Activated CD8-positive, alpha-beta memory T cell treated with anti-CD3 and anti-CD28 coated beads, Interleukin-2, amount 10 ng/mL, durations not matched to agents 7 days and 5 days (primary cell): ENCODE measurements at regions not wholly inside any gene's neighbourhood (a gene's known extent, or its start where the extent isn't known, plus 50 kb on each side); places are given as distances from the start of the nearest gene placed in this dataset.

ENCODE experiments used
- ATAC-seq: fragments of 150-1000 bp; cut with Tn5 transposase; one replicate; pipeline ENCODE4 v1.10.0; 2021; ENCODE audit warnings: moderate library complexity
- CTCF ChIA-PET: fragments of 350-600 bp; sonication (Branson Sonifier 250); formaldehyde crosslinking; loops from one replicate; lab custom pipeline; 2021; ENCODE audit warnings: antibody characterized with exemption; lab: Charles Lee
- DNase-seq: peaks from one replicate; pipeline ENCODE4 v3.0.0-alpha.2; 2020
- H3K27ac Mint-ChIP-seq: one replicate; pipeline ENCODE4 v1.8.0; 2021; ENCODE audit warnings: mild to moderate bottlenecking, mixed read lengths
- H3K27me3 Mint-ChIP-seq: one replicate; pipeline ENCODE4 v1.8.0; 2021; ENCODE audit warnings: mixed read lengths
- H3K36me3 Mint-ChIP-seq: one replicate; pipeline ENCODE4 v1.8.0; 2021; ENCODE audit warnings: mild to moderate bottlenecking, mixed read lengths
- H3K4me1 Mint-ChIP-seq: one replicate; pipeline ENCODE4 v1.8.0; 2021; ENCODE audit warnings: mixed read lengths
- H3K4me3 Mint-ChIP-seq: one replicate; pipeline ENCODE4 v1.8.0; 2021; ENCODE audit warnings: mild to moderate bottlenecking, moderate library complexity, mixed read lengths
- H3K9me3 Mint-ChIP-seq: one replicate; pipeline ENCODE4 v1.8.0; 2022; ENCODE audit warnings: low read depth, mixed read lengths

DNA sequence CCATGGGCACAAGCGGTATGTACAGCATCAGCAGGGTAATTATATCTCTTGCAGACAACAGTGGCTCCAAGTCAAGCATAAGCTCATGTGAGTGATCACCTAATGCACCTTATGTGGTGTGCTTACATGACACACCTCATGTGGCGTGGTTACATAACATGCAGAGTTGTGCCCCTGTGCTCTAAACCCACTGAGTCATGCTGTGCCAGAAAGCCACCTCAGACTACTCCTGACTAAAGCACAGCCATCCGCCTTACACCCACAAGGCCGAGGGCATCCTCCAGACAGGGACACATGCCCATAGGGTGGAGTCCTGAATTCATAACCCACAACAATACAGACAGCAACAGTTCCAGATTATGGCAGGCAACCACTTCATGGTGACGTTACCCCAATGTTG, 163.7 kb upstream of the SLC30A5 start:
- CTCF ChIA-PET, result no interaction called here
- Mint-ChIP-seq H3K4me1 (no peaks in the 10 kb centered on the region), H3K9me3 (peaks cover 12% of the 10 kb centered on the region), H3K36me3 (peaks cover 1% of the 10 kb centered on the region), H3K4me3 (no peak overlapping the region), H3K27ac (no peak overlapping the region), H3K27me3 (no peaks in the 10 kb centered on the region)
- ATAC-seq (no peak), DNase-seq (no peak)

DNA sequence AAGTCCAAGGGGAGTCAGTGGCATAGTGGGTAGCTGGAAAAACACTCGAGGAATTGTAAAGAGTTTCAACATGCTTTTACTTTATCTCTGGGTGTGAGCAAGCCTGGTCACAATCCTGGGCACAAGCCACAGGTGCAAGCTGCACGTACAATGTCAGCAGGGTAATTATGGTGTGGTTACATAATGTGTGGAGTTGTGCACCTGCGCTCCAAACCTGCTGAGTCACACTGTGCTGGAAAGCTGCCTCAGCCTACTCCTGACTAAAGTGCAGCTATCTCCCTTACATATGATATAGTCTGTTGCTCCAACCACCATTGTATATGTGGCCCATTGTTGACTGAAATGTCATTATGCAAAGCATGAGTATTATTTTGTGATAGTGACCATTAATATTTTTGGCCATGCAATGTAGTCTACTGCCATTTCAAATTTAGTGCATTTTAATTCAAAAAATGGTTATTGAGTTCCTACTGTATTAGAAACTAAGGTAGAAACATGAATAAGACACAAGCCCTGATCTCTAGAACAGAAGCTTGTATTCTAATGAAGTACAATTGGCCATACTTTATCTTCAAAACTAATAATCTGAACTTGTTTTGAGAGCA, 160.9 kb upstream of the SLC30A5 start:
- no peak overlapping the region for H3K27ac Mint-ChIP-seq
- CTCF ChIA-PET, result no interaction called here
- no peak overlapping the region for H3K4me3 Mint-ChIP-seq
- H3K9me3 Mint-ChIP-seq, result peaks cover 15% of the 10 kb centered on the region
- no peaks in the 10 kb centered on the region for H3K4me1 Mint-ChIP-seq
- ATAC-seq (no peak), DNase-seq (no peak)
- peaks cover 1% of the 10 kb centered on the region for H3K36me3 Mint-ChIP-seq
- no peaks in the 10 kb centered on the region for H3K27me3 Mint-ChIP-seq

GRCh38 chr5:68942169-68942568, 151.6 kb upstream of the SLC30A5 start:
- Mint-ChIP-seq H3K27ac (no peak overlapping the region), H3K4me3 (no peak overlapping the region), H3K4me1 (no peaks in the 10 kb centered on the region), H3K9me3 (peaks cover 5% of the 10 kb centered on the region), H3K27me3 (peaks cover 2% of the 10 kb centered on the region), H3K36me3 (no peaks in the 10 kb centered on the region)
- no peak for DNase-seq
- ATAC-seq, result no peak
- CTCF ChIA-PET, result no interaction called here

- CTCF ChIA-PET, result no interaction called here
- H3K27ac Mint-ChIP-seq, result no peak overlapping the region
- H3K4me1 Mint-ChIP-seq, result no peaks in the 10 kb centered on the region
- ATAC-seq (no peak), DNase-seq (no peak)
- H3K9me3 Mint-ChIP-seq, result peaks cover 2% of the 10 kb centered on the region
- peaks cover 5% of the 10 kb centered on the region for H3K27me3 Mint-ChIP-seq
- H3K36me3 Mint-ChIP-seq, result no peaks in the 10 kb centered on the region
- H3K4me3 Mint-ChIP-seq, result no peak overlapping the region
Observed at GRCh38 chr5:68946728-68947127, 147.1 kb upstream of the SLC30A5 start.

- H3K36me3 Mint-ChIP-seq, result no peaks in the 10 kb centered on the region
- H3K9me3 Mint-ChIP-seq, result no peaks in the 10 kb centered on the region
- H3K4me3 Mint-ChIP-seq, result no peak overlapping the region
- H3K27me3 Mint-ChIP-seq, result peaks cover 5% of the 10 kb centered on the region
- DNase-seq (no peak), ATAC-seq (no peak)
- no peaks in the 10 kb centered on the region for H3K4me1 Mint-ChIP-seq
- CTCF ChIA-PET, result no interaction called here
- H3K27ac Mint-ChIP-seq, result no peak overlapping the region
Observed at GRCh38 chr5:68947986-68948385, 145.8 kb upstream of the SLC30A5 start.

DNA sequence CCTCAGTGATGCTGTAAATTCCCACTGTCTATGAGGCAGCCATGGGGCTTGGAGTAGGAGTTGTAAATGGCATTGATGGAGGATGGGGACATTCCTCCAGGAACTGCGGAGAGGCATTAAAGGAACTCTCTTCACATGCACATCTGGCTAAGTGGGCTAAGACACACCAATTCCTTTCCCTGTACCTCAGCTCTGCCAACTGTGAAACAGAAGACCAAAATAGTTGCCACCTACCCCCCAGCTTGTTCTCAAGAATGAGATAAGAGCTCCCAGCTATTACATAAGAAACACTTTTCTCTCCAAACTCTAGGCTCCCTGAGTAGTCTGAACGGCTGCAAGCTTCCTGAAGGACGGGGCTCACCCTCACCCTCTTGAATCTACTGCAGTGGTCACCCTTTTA, 144.6 kb upstream of the SLC30A5 start:
- peaks cover 5% of the 10 kb centered on the region for H3K27me3 Mint-ChIP-seq
- no peaks in the 10 kb centered on the region for H3K4me1 Mint-ChIP-seq

DNA sequence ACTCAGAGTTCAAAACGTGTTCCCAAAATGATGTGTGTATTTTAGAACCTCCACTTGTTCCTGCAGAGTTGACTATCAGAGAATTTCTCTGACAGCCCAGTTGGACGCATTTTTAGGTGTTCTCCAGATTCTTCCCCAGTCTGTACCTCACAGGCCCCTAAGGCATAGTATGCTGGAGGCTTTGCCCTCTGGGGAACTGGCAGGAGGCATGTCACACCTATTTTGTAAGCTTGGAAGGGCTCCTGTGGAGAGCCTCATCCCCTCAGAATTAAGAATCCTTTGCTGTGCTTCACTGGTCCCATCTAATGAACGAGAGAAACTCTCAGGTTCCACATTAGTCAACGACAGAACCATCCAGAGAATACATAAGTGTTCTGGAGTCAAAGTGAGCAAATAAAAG, 144.1 kb upstream of the SLC30A5 start:
- no peak for DNase-seq
- H3K27me3 Mint-ChIP-seq, result peaks cover 5% of the 10 kb centered on the region
- no peak overlapping the region for H3K27ac Mint-ChIP-seq
- no peak overlapping the region for H3K4me3 Mint-ChIP-seq
- ATAC-seq, result no peak
- H3K9me3 Mint-ChIP-seq, result no peaks in the 10 kb centered on the region
- CTCF ChIA-PET, result no interaction called here
- no peaks in the 10 kb centered on the region for H3K36me3 Mint-ChIP-seq
- H3K4me1 Mint-ChIP-seq, result no peaks in the 10 kb centered on the region

More for the DNA sequence above, 144.6 kb upstream of the SLC30A5 start:
- CTCF ChIA-PET, result interaction anchor here (0.6 kb wide), 1 partner anchor 201 kb away, joined by 5 read pairs; no protein-coding TSS in a partner anchor
- no peak for DNase-seq
- H3K9me3 Mint-ChIP-seq, result no peaks in the 10 kb centered on the region
- no peak overlapping the region for H3K27ac Mint-ChIP-seq
- no peak overlapping the region for H3K4me3 Mint-ChIP-seq
- no peak for ATAC-seq
- no peaks in the 10 kb centered on the region for H3K36me3 Mint-ChIP-seq

- no peak for ATAC-seq
- DNase-seq, result no peak
- no peaks in the 10 kb centered on the region for H3K36me3 Mint-ChIP-seq
- CTCF ChIA-PET, result no interaction called here
- H3K9me3 Mint-ChIP-seq, result no peaks in the 10 kb centered on the region
- H3K4me3 Mint-ChIP-seq, result no peak overlapping the region
- no peak overlapping the region for H3K27ac Mint-ChIP-seq
- H3K27me3 Mint-ChIP-seq, result peaks cover 5% of the 10 kb centered on the region
- H3K4me1 Mint-ChIP-seq, result no peaks in the 10 kb centered on the region
Observed at GRCh38 chr5:68950125-68950524, 143.7 kb upstream of the SLC30A5 start.

GRCh38 chr5:68950930-68951329, 142.9 kb upstream of the SLC30A5 start:
- Mint-ChIP-seq H3K27ac (no peak overlapping the region), H3K4me3 (no peak overlapping the region), H3K36me3 (no peaks in the 10 kb centered on the region), H3K4me1 (no peaks in the 10 kb centered on the region), H3K9me3 (no peaks in the 10 kb centered on the region), H3K27me3 (peaks cover 5% of the 10 kb centered on the region)
- CTCF ChIA-PET, result no interaction called here
- DNase-seq, result no peak
- ATAC-seq, result no peak

- DNase-seq (no peak), ATAC-seq (no peak)
- Mint-ChIP-seq H3K27me3 (peaks cover 3% of the 10 kb centered on the region), H3K27ac (no peak overlapping the region), H3K4me1 (no peaks in the 10 kb centered on the region), H3K4me3 (no peak overlapping the region), H3K9me3 (no peaks in the 10 kb centered on the region), H3K36me3 (no peaks in the 10 kb centered on the region)
- CTCF ChIA-PET, result no interaction called here
Observed at GRCh38 chr5:68953231-68953874, 140.5 kb upstream of the SLC30A5 start.

DNA sequence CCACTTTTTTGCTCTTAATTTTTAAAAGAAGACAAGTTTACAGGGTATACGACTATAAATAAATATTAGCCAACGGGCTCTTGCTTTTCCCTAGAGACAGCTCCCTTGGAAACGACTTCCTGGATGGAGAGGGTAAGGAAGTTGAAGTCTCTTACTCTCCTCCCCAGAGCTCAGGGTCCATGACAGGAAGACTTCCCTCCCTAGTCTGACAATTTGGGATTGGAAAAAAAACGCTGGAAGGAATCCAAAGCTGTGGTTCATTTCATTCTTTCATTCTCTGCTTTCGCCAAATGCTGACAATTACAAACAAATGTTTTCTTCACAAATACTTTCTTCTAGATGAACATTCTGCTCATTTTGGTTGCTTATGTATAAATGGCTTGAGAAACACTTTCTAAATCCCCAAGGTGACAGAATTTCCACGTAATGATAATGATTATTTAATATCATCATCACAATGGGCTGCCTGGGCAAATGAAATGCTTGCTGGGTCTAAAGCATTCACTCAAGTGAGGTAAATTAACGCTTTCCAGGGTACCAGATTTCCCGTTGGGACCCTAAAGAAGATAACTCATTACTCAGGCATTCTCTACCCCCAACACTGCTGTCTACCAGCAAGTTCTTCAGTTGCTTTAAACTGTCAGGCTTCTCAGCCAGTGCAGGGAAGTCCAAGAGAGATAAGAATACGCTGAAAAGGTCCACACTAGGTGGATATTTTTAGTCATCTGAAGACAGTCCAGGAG, 139.8 kb upstream of the SLC30A5 start:
- Mint-ChIP-seq H3K27ac (no peak overlapping the region), H3K4me1 (no peaks in the 10 kb centered on the region), H3K4me3 (no peak overlapping the region), H3K27me3 (peaks cover 3% of the 10 kb centered on the region), H3K36me3 (no peaks in the 10 kb centered on the region), H3K9me3 (no peaks in the 10 kb centered on the region)
- DNase-seq, result no peak
- ATAC-seq, result no peak
- CTCF ChIA-PET, result no interaction called here

DNA sequence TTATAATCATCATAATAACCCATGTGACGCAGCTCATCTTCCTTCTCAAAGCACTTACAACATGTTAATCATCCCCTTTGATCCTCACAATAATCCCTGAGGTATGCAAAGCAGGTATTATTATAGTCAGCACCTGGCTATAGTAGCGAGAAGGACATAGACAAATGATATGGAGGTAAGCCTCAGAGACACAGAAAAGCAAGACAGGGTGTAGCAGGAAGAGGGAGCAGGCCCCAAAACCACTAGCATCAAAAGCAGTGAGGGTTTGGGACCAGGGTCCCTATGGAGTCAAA, 139.2 kb upstream of the SLC30A5 start:
- CTCF ChIA-PET, result no interaction called here
- Mint-ChIP-seq H3K9me3 (no peaks in the 10 kb centered on the region), H3K27ac (no peak overlapping the region), H3K4me1 (no peaks in the 10 kb centered on the region), H3K36me3 (no peaks in the 10 kb centered on the region), H3K4me3 (no peak overlapping the region), H3K27me3 (peaks cover 3% of the 10 kb centered on the region)
- ATAC-seq (no peak), DNase-seq (no peak)

DNA sequence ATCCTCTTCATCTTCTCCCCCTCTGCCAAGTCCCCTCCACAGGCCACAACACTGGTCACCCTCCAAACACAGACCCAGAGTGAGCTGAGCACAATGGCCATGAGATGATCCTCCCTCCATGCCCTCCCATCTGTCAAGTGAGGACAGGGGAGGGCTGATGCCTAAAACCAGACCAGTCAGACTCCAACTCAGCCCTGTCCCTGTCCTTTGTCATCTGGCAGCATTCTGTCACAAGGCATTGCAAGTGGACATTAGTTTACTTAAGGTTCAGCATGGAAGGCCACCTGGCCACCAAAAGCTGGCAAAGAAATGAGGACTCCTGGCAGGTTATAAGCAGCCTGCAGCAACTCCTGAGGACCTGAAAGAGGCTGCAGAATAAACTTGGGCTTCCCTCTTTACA, 136.2 kb upstream of the SLC30A5 start:
- Mint-ChIP-seq H3K27me3 (no peaks in the 10 kb centered on the region), H3K36me3 (no peaks in the 10 kb centered on the region), H3K4me3 (no peak overlapping the region), H3K27ac (no peak overlapping the region), H3K9me3 (no peaks in the 10 kb centered on the region), H3K4me1 (no peaks in the 10 kb centered on the region)
- DNase-seq (no peak), ATAC-seq (no peak)
- CTCF ChIA-PET, result no interaction called here

- Mint-ChIP-seq H3K27ac (no peak overlapping the region), H3K4me1 (no peaks in the 10 kb centered on the region), H3K27me3 (no peaks in the 10 kb centered on the region), H3K9me3 (no peaks in the 10 kb centered on the region), H3K36me3 (no peaks in the 10 kb centered on the region), H3K4me3 (no peak overlapping the region)
- DNase-seq (no peak), ATAC-seq (no peak)
- CTCF ChIA-PET, result no interaction called here
Observed at GRCh38 chr5:68958428-68958827, 135.4 kb upstream of the SLC30A5 start.
